SK-N-SH (cell line): ENCODE measurements at regions not wholly inside any gene's neighbourhood (a gene's known extent, or its start where the extent isn't known, plus 50 kb on each side); places are given as distances from the start of the nearest gene placed in this dataset.

Source experiments
- CTCF ChIA-PET: fragments of 300-600, 350-600 bp; formaldehyde crosslinking; extraction: SDS; loops from one replicate; lab custom pipeline; 2021; lab: Yijun Ruan, JAX
- POLR2A ChIA-PET: fragments of 350-600 bp; sonication (Branson Sonifier 250); formaldehyde crosslinking; extraction: SDS; loops from one replicate; lab custom pipeline; 2020; ENCODE audit warnings: antibody characterized with exemption, inconsistent platforms; lab: Yijun Ruan, JAX
- DNase-seq: peaks from one replicate; pipeline ENCODE4 v3.0.0; 2012
- H2AFZ ChIP-seq: fragments of 200-600 bp; sonication (generic); 2 replicates; pipeline ENCODE4 v1.8.1; 2016; ENCODE audit warnings: antibody characterized with exemption, mild to moderate bottlenecking, low read depth
- H3F3A ChIP-seq: fragments of 200-600 bp; sonication (generic); replicated peaks from 2 replicates; pipeline ENCODE3; 2016; ENCODE audit warnings: antibody characterized with exemption, mild to moderate bottlenecking; ENCODE audit not compliant: insufficient read depth
- H3K27ac ChIP-seq, 2 experiments: fragments of 200-500 bp in 1 of 2; fragments of 200-600 bp in 1 of 2; sonication (Bioruptor generic) in 1 of 2; sonication (generic), shearing (Covaris generic) in 1 of 2; 2 replicates each; pipeline versions ENCODE4 v1.5.1 to v1.6.1; 2014 to 2016; ENCODE audit warnings: low read depth in 2 of 2, inconsistent platforms in 1 of 2, low read length in 1 of 2, mild to moderate bottlenecking in 1 of 2, mixed read lengths in 1 of 2
- H3K27me3 ChIP-seq: fragments of 200-600 bp; sonication (generic), shearing (Covaris generic); 2 replicates; pipeline ENCODE4 v1.6.1; 2016; ENCODE audit warnings: mixed run types; ENCODE audit not compliant: insufficient read depth
- H3K36me3 ChIP-seq, 2 experiments: fragments of 200-500 bp in 1 of 2; fragments of 200-600 bp in 1 of 2; sonication (Bioruptor generic) in 1 of 2; sonication (generic) in 1 of 2; replicated peaks in 1 of 2; 2 replicates each; pipeline versions ENCODE3 to v1.5.1; 2014 to 2016; ENCODE audit warnings: low read length in 1 of 2, mild to moderate bottlenecking in 1 of 2; ENCODE audit not compliant: insufficient read depth in 2 of 2, control insufficient read depth in 1 of 2
- H3K4me1 ChIP-seq, 2 experiments: fragments of 200-500 bp in 1 of 2; fragments of 200-600 bp in 1 of 2; sonication (Bioruptor generic) in 1 of 2; sonication (generic), shearing (Covaris generic) in 1 of 2; 2 replicates each; pipeline versions ENCODE4 v1.5.1 to v1.6.1; 2014 to 2016; ENCODE audit warnings: low read depth in 1 of 2, low read length in 1 of 2, mixed run types in 1 of 2; ENCODE audit not compliant: insufficient read depth in 2 of 2, control insufficient read depth in 1 of 2
- H3K4me2 ChIP-seq: fragments of 200-600 bp; sonication (generic), shearing (Covaris generic); 2 replicates; pipeline ENCODE4 v1.6.1; 2017; ENCODE audit warnings: mixed run types
- H3K4me3 ChIP-seq, 2 experiments: fragments of 200-500 bp in 1 of 2; fragments of 200-600 bp in 1 of 2; sonication (Bioruptor generic) in 1 of 2; sonication (generic), shearing (Covaris generic) in 1 of 2; 2 replicates each; pipeline versions ENCODE4 v1.5.1 to v1.8.1; 2014 to 2016; ENCODE audit warnings: low read depth in 2 of 2, inconsistent platforms in 1 of 2, low read length in 1 of 2, mild to moderate bottlenecking in 1 of 2, mixed read lengths in 1 of 2, moderate library complexity in 1 of 2
- H3K79me2 ChIP-seq: fragments of 200-600 bp; sonication (generic); 2 replicates; pipeline ENCODE4 v1.8.1; 2017; ENCODE audit warnings: mild to moderate bottlenecking; ENCODE audit not compliant: insufficient read depth
- H3K9ac ChIP-seq: fragments of 200-600 bp; sonication (generic); 2 replicates; pipeline ENCODE4 v1.6.1; 2017; ENCODE audit warnings: mixed run types
- H3K9me2 ChIP-seq: fragments of 200-600 bp; sonication (generic); 2 replicates; pipeline ENCODE4 v1.6.1; 2017; ENCODE audit warnings: mixed run types
- H3K9me3 ChIP-seq: fragments of 200-600 bp; sonication (generic); 2 replicates; pipeline ENCODE4 v1.6.1; 2017; ENCODE audit warnings: mixed run types, mild to moderate bottlenecking, moderate library complexity
- H4K20me1 ChIP-seq: fragments of 200-600 bp; sonication (generic); 2 replicates; pipeline ENCODE4 v1.6.1; 2017; ENCODE audit warnings: mild to moderate bottlenecking, mixed run types; ENCODE audit not compliant: insufficient read depth
- CHD2 ChIP-seq: fragments of 150-350 bp; IDR thresholded peaks from 2 replicates; pipeline ENCODE4 v1.6.1; 2018; ENCODE audit warnings: low read length; ENCODE audit not compliant: partially characterized antibody
- ELF1 ChIP-seq: IDR thresholded peaks from 2 replicates; pipeline ENCODE4 v1.4.0; 2012
- EZH2phosphoT487 ChIP-seq: fragments of 200-600 bp; sonication (generic); IDR thresholded peaks from 2 replicates; pipeline ENCODE4 v1.6.1; 2017; ENCODE audit warnings: low read depth, mixed run types, mild to moderate bottlenecking, antibody characterized with exemption, moderate library complexity, borderline replicate concordance
- FOXJ3 ChIP-seq: sonication (generic); formaldehyde crosslinking; IDR thresholded peaks from 2 replicates; pipeline ENCODE4 v1.5.1; 2020; ENCODE audit warnings: mild to moderate bottlenecking, missing genetic modification reagents
- FOXM1 ChIP-seq: IDR thresholded peaks from 2 replicates; pipeline ENCODE4 v1.4.0; 2012; ENCODE audit warnings: low read depth, mild to moderate bottlenecking
- NFIC ChIP-seq: IDR thresholded peaks from 2 replicates; pipeline ENCODE4 v1.4.0; 2012; ENCODE audit warnings: borderline replicate concordance
- NRF1 ChIP-seq: IDR thresholded peaks from 2 replicates; pipeline ENCODE4 v1.6.1; 2012; ENCODE audit warnings: low read depth, mild to moderate bottlenecking, low read length
- RCOR1 ChIP-seq: fragments of 150-350 bp; IDR thresholded peaks from 2 replicates; pipeline ENCODE4 v1.6.1; 2017; ENCODE audit warnings: antibody characterized with exemption, low read length
- RFX5 ChIP-seq: IDR thresholded peaks from 2 replicates; pipeline ENCODE4 v1.6.1; 2012; ENCODE audit warnings: mild to moderate bottlenecking, improper control_type of control experiment, low read length
- RXRA ChIP-seq: IDR thresholded peaks from 2 replicates; pipeline ENCODE4 v1.4.0; 2012; ENCODE audit warnings: low read depth, mild to moderate bottlenecking, borderline replicate concordance
- SIN3A ChIP-seq: IDR thresholded peaks from 2 replicates; pipeline ENCODE4 v1.6.1; 2012; ENCODE audit warnings: low read depth, mild to moderate bottlenecking, low read length, moderate library complexity, borderline replicate concordance
- SMC3 ChIP-seq: IDR thresholded peaks from 2 replicates; pipeline ENCODE4 v1.6.1; 2012; ENCODE audit warnings: low read depth, low read length, improper control_type of control experiment
- TCF12 ChIP-seq: IDR thresholded peaks from 2 replicates; pipeline ENCODE4 v1.4.0; 2012
- YY1 ChIP-seq: IDR thresholded peaks from 2 replicates; pipeline ENCODE4 v1.4.0; 2012; ENCODE audit warnings: low read depth, mild to moderate bottlenecking
- WGBS: methylation state at CpG from one replicate; pipeline ENCODE4 v1.1.6; 2017; ENCODE audit warnings: low lambda C conversion rate; 5-methylcytosine and 5-hydroxymethylcytosine counted together
- TF ChIP-seq, protein P1 (sequence below): IDR thresholded peaks from 2 replicates; pipeline ENCODE4 v1.4.0; 2012; ENCODE audit warnings: low read depth, borderline replicate concordance
- TF ChIP-seq, protein P2 (sequence below): fragments of 150-350 bp; IDR thresholded peaks from 2 replicates; pipeline ENCODE4 v1.6.1; 2017; ENCODE audit warnings: antibody characterized with exemption, low read length, low read depth, borderline replicate concordance
- TF ChIP-seq, protein P3 (sequence below): IDR thresholded peaks from 2 replicates; pipeline ENCODE4; 2012

DNA sequence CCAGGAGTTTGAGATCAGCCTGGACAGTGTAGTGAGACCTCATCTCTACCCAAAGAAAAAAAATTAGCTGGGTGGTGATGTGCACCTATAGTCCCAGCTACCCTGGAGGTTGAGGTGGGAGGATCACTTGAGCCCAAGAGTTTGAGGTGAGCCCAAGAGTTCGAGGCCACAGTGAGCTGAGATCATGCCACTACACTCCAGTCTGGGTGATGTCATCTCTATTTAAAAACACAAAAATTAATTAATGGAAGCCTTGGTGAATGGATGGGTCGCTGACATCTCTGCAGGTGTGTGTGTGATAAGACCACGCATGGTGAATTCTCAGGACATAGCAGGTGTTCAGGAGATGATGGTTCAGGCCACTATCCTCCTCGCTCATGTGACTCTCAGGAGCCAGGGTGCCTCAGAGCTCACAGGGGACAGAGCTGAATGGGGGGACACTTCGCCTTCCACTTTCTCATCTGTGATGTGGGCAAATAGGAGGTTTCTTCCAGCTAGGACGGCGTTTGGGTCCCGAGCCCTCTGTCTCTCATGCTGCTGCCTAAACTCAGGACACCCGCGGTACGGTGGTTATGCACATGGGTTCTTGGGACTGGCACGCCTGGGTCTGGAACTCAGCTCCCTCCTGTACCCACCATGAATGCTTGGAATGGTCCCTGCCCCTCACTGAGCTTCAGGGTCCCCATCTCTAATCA is 113.4 kb upstream of the ZBTB40 start:
- TF ChIP-seq NFIC (no peak), SIN3A (no peak)
- peaks cover 0 to 36% of the 10 kb centered on the region in 2 experiments; a peak in 1 of 4 replicates for H3K4me1 ChIP-seq
- H3F3A ChIP-seq: no peaks in the 10 kb centered on the region
- H3K9me2 ChIP-seq: no peaks in the 10 kb centered on the region
- no peaks in the 10 kb centered on the region for H3K9me3 ChIP-seq
- WGBS: 45% methylated on average over 10 of the region's 12 CpGs
- no peak for DNase-seq
- no peak overlapping the region for H3K4me2 ChIP-seq
- CTCF ChIA-PET: interaction anchor here (0.7 to 1.4 kb wide), 4 partner anchors 11 to 233 kb away, joined by 3 to 4 read pairs (median 3); no protein-coding TSS in a partner anchor
- H3K27ac ChIP-seq: no peak overlapping the region
- no peaks in the 10 kb centered on the region for H3K36me3 ChIP-seq
- H2AFZ ChIP-seq: no peak overlapping the region
- no peak overlapping the region for H3K4me3 ChIP-seq
- no peaks in the 10 kb centered on the region for H4K20me1 ChIP-seq
- H3K27me3 ChIP-seq: 0 out of 2 replicates have a peak, but pooled peaks cover 18% of the 10 kb centered on the region
- POLR2A ChIA-PET: no interaction called here
- H3K79me2 ChIP-seq: no peaks in the 10 kb centered on the region
- no peak overlapping the region for H3K9ac ChIP-seq

DNA sequence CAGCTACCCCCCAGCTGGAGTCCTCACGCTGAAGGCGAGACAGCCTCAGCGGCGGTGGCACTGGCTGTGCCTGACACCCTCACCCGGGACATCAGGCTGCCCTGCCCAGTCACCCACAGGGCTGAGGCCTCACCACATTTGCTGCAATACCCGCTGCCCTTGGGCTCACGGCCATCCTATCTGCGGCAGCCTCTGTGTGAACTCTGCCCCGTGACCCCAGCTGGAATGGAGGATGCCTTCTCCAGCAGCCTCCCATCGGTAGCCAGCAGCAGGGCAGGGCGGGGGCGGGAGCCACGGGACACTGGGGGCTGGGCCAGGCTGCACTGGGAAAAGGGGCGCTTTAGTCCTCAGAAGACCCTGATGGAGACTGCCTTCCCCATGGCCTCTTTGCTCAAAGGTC is 112.4 kb upstream of the ZBTB40 start:
- no peak overlapping the region for H3K4me2 ChIP-seq
- H4K20me1 ChIP-seq: no peaks in the 10 kb centered on the region
- WGBS: 38% methylated on average over 5 of the region's 14 CpGs
- no peaks in the 10 kb centered on the region for H3F3A ChIP-seq
- H3K27me3 ChIP-seq: 0 out of 2 replicates have a peak, but pooled peaks cover 18% of the 10 kb centered on the region
- DNase-seq: no peak
- H2AFZ ChIP-seq: no peak overlapping the region
- no peak overlapping the region for H3K9ac ChIP-seq
- ChIA-PET POLR2A (no interaction called here), CTCF (interaction anchor here (0.7 to 1.4 kb wide), 3 partner anchors 64 to 234 kb away, joined by 3 to 4 read pairs (median 3); no protein-coding TSS in a partner anchor)
- H3K27ac ChIP-seq: no peak overlapping the region; a peak in 1 of 4 replicates
- H3K9me2 ChIP-seq: no peaks in the 10 kb centered on the region
- TF ChIP-seq NFIC (no peak), RCOR1 (no peak), RXRA (no peak), ELF1 (no peak), TCF12 (no peak), SMC3 (no peak), YY1 (no peak), NRF1 (no peak), EZH2phosphoT487 (no peak), CHD2 (no peak), FOXJ3 (CRISPR knock-in tag) (no peak), SIN3A (no peak), FOXM1 (no peak), RFX5 (no peak)
- TF ChIP-seq, protein P1, sequence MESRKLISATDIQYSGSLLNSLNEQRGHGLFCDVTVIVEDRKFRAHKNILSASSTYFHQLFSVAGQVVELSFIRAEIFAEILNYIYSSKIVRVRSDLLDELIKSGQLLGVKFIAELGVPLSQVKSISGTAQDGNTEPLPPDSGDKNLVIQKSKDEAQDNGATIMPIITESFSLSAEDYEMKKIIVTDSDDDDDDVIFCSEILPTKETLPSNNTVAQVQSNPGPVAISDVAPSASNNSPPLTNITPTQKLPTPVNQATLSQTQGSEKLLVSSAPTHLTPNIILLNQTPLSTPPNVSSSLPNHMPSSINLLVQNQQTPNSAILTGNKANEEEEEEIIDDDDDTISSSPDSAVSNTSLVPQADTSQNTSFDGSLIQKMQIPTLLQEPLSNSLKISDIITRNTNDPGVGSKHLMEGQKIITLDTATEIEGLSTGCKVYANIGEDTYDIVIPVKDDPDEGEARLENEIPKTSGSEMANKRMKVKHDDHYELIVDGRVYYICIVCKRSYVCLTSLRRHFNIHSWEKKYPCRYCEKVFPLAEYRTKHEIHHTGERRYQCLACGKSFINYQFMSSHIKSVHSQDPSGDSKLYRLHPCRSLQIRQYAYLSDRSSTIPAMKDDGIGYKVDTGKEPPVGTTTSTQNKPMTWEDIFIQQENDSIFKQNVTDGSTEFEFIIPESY: no peak
- TF ChIP-seq, protein P2, sequence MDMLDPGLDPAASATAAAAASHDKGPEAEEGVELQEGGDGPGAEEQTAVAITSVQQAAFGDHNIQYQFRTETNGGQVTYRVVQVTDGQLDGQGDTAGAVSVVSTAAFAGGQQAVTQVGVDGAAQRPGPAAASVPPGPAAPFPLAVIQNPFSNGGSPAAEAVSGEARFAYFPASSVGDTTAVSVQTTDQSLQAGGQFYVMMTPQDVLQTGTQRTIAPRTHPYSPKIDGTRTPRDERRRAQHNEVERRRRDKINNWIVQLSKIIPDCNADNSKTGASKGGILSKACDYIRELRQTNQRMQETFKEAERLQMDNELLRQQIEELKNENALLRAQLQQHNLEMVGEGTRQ: no peak
- TF ChIP-seq, protein P3, sequence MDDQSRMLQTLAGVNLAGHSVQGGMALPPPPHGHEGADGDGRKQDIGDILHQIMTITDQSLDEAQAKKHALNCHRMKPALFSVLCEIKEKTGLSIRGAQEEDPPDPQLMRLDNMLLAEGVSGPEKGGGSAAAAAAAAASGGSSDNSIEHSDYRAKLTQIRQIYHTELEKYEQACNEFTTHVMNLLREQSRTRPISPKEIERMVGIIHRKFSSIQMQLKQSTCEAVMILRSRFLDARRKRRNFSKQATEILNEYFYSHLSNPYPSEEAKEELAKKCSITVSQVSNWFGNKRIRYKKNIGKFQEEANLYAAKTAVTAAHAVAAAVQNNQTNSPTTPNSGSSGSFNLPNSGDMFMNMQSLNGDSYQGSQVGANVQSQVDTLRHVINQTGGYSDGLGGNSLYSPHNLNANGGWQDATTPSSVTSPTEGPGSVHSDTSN: no peak
- H3K79me2 ChIP-seq: no peaks in the 10 kb centered on the region
- H3K4me3 ChIP-seq: no peak overlapping the region
- no peaks in the 10 kb centered on the region for H3K9me3 ChIP-seq
- peaks cover 0 to 36% of the 10 kb centered on the region in 2 experiments; a peak in 1 of 4 replicates for H3K4me1 ChIP-seq
- no peaks in the 10 kb centered on the region for H3K36me3 ChIP-seq
